ENCODE measurements at regions not wholly inside any gene's neighbourhood (a gene's known extent, or its start where the extent isn't known, plus 50 kb on each side); places are given as distances from the start of the nearest gene placed in this dataset.

DNA sequence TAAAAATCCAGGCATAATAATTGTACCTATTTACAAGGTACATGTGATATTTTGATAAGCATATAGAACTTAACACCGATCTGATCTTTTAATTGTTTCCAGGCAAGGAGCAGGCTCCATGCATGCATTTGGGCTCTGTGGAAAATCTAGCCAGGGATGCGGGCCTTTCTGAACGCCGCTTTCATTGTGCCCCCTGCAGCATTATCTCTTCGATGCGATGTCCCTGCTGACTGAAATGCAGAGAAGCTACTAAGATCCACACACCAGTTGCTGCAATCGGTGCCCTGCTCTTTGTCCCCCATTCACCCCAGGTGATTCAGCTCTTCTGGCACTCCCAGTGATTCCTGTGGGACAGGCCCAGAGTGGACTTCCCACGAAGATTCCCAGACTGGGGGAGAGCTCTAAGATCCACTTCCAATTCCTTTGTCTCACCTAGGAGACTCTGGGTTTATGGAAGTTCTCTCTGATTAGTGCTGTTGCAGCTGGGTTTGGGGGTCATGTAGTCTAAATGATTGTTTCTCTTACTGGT is 254.3 kb upstream of the AGA start:
- H3K27me3 ChIP-seq (ENCODE audit: insufficient read depth, low read length): no peaks in the 10 kb centered on the region
- H3K36me3 ChIP-seq (ENCODE audit: insufficient read depth, low read length): no peaks in the 10 kb centered on the region
- H3K79me2 ChIP-seq (ENCODE audit: insufficient read depth, low read length): no peaks in the 10 kb centered on the region
- no peak for DNase-seq (ENCODE audit: insufficient read length, low spot score, missing footprints)
- no peak overlapping the region for H3K27ac ChIP-seq (ENCODE audit: low read depth, low read length)
- H3K4me1 ChIP-seq (ENCODE audit: insufficient read depth, low read length): no peaks in the 10 kb centered on the region
- no peaks in the 10 kb centered on the region for H3K9me3 ChIP-seq (ENCODE audit: low read depth, low read length)
- H3K4me3 ChIP-seq (ENCODE audit: insufficient read depth, low read length): no peak overlapping the region
- no peak overlapping the region for H2AFZ ChIP-seq (ENCODE audit: low read length)
- no peaks in the 10 kb centered on the region for H4K20me1 ChIP-seq (ENCODE audit: insufficient read depth, low read length)
- TF ChIP-seq, protein P1, sequence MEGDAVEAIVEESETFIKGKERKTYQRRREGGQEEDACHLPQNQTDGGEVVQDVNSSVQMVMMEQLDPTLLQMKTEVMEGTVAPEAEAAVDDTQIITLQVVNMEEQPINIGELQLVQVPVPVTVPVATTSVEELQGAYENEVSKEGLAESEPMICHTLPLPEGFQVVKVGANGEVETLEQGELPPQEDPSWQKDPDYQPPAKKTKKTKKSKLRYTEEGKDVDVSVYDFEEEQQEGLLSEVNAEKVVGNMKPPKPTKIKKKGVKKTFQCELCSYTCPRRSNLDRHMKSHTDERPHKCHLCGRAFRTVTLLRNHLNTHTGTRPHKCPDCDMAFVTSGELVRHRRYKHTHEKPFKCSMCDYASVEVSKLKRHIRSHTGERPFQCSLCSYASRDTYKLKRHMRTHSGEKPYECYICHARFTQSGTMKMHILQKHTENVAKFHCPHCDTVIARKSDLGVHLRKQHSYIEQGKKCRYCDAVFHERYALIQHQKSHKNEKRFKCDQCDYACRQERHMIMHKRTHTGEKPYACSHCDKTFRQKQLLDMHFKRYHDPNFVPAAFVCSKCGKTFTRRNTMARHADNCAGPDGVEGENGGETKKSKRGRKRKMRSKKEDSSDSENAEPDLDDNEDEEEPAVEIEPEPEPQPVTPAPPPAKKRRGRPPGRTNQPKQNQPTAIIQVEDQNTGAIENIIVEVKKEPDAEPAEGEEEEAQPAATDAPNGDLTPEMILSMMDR (IDR thresholded peaks at IDR 0.05; ENCODE audit: extremely low read depth, low read depth, low read length): no peak
- H3K4me2 ChIP-seq (ENCODE audit: insufficient read depth, low read length): no peak overlapping the region

DNA sequence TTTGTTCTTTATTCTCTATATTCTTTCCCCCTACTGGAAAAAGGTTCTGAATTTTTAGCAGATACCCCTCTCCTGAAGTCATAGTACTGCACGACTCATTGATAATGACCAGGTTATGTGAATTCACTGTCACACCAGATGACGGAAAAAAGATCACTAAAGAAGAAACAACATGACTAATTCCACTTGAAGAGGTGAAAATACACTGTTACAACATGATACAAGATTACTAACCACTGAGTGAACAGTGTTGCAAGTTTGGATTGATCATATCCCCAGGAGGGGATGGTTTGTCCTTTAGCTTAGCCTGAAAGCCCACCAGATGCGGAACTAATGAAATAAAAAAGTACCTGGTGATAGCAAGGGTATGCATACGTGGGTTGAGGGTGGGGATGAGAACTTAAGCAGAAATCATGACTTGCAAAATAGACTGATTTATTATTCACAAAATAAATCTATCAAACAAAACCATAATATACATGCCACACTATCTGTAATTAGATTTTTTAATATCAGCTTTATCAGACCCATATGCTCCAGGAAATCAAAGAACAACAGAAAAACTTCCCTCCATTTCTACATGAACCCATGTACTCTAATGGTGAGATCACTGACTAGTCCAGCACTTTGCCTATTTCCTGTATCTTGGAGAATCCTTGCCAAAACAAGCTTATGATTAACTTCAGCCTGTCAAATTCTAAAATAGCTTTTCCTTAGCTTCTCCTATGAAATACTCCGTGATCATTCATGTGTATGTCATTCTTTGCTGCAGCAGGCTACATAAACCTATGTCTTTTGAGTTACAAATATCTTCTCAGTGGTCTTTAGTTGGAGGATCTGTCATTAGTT is 257.4 kb upstream of the AGA start:
- H4K20me1 ChIP-seq (ENCODE audit: insufficient read depth, low read length): no peaks in the 10 kb centered on the region
- no peaks in the 10 kb centered on the region for H3K79me2 ChIP-seq (ENCODE audit: insufficient read depth, low read length)
- no peak overlapping the region for H2AFZ ChIP-seq (ENCODE audit: low read length)
- no peak overlapping the region for H3K4me2 ChIP-seq (ENCODE audit: insufficient read depth, low read length)
- H3K27ac ChIP-seq (ENCODE audit: low read depth, low read length): no peak overlapping the region
- H3K4me1 ChIP-seq (ENCODE audit: insufficient read depth, low read length): no peaks in the 10 kb centered on the region
- no peaks in the 10 kb centered on the region for H3K9me3 ChIP-seq (ENCODE audit: low read depth, low read length)
- H3K27me3 ChIP-seq (ENCODE audit: insufficient read depth, low read length): no peaks in the 10 kb centered on the region
- H3K36me3 ChIP-seq (ENCODE audit: insufficient read depth, low read length): no peaks in the 10 kb centered on the region
- DNase-seq (ENCODE audit: insufficient read length, low spot score, missing footprints): no peak
- H3K4me3 ChIP-seq (ENCODE audit: insufficient read depth, low read length): no peak overlapping the region
- TF ChIP-seq, protein P1 (IDR thresholded peaks at IDR 0.05; ENCODE audit: extremely low read depth, low read depth, low read length): no peak

DNA sequence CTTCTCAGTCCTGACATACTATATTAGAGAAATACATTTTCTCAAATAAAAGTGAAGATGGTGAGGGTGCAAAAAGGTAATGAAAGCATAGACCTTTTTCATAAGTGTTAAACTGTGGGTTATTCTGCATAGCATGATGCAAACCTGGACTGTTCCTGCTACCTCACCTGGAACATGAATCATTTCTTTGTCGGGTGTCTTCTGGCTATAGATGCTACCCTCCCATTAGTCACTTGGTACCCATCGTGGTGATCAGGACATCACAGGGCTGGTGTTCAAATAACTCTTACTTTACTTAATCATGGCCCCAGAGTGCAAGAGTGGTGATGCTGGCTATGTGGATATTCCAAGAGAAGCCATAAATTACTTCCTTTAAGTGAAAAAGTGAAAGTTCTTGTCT is 264.7 kb upstream of the AGA start:
- Histone ChIP-seq H3K27ac (ENCODE audit: low read depth, low read length) (no peak overlapping the region), H3K4me3 (ENCODE audit: insufficient read depth, low read length) (no peak overlapping the region), H2AFZ (ENCODE audit: low read length) (no peak overlapping the region), H3K4me2 (ENCODE audit: insufficient read depth, low read length) (no peak overlapping the region), H3K4me1 (ENCODE audit: insufficient read depth, low read length) (no peaks in the 10 kb centered on the region), H3K9me3 (ENCODE audit: low read depth, low read length) (no peaks in the 10 kb centered on the region), H3K36me3 (ENCODE audit: insufficient read depth, low read length) (no peaks in the 10 kb centered on the region), H3K27me3 (ENCODE audit: insufficient read depth, low read length) (no peaks in the 10 kb centered on the region), H3K79me2 (ENCODE audit: insufficient read depth, low read length) (no peaks in the 10 kb centered on the region), H4K20me1 (ENCODE audit: insufficient read depth, low read length) (no peaks in the 10 kb centered on the region)
- DNase-seq (ENCODE audit: insufficient read length, low spot score, missing footprints): no peak
- TF ChIP-seq, protein P1 (IDR thresholded peaks at IDR 0.05; ENCODE audit: extremely low read depth, low read depth, low read length): no peak

DNA sequence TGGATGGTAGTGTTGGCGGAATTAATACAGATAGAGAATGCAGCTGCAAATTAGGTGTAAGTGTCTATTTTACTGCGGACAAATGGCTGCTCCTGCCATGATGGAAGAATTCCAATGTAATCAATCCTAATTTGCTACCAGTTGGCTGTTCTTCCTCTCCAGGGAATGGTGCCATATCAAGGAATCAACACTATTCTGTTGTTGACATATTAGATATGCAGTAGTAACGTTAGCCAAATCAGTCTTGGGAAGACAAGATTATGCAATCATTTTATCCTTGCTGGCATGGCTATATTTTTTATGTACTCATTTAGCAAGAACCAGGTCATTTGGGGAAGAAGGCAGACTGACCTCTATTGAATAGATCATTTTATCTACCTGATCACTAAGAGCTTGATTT is 271.2 kb upstream of the AGA start:
- H3K4me1 ChIP-seq (ENCODE audit: insufficient read depth, low read length): no peaks in the 10 kb centered on the region
- H2AFZ ChIP-seq (ENCODE audit: low read length): no peak overlapping the region
- no peaks in the 10 kb centered on the region for H3K79me2 ChIP-seq (ENCODE audit: insufficient read depth, low read length)
- H3K4me2 ChIP-seq (ENCODE audit: insufficient read depth, low read length): no peak overlapping the region
- no peak overlapping the region for H3K4me3 ChIP-seq (ENCODE audit: insufficient read depth, low read length)
- TF ChIP-seq, protein P1 (IDR thresholded peaks at IDR 0.05; ENCODE audit: extremely low read depth, low read depth, low read length): no peak
- H3K36me3 ChIP-seq (ENCODE audit: insufficient read depth, low read length): no peaks in the 10 kb centered on the region
- no peak overlapping the region for H3K27ac ChIP-seq (ENCODE audit: low read depth, low read length)
- no peaks in the 10 kb centered on the region for H4K20me1 ChIP-seq (ENCODE audit: insufficient read depth, low read length)
- no peaks in the 10 kb centered on the region for H3K27me3 ChIP-seq (ENCODE audit: insufficient read depth, low read length)
- H3K9me3 ChIP-seq (ENCODE audit: low read depth, low read length): no peaks in the 10 kb centered on the region
- DNase-seq (ENCODE audit: insufficient read length, low spot score, missing footprints): no peak
